Kidney (tissue), 13 donors: ENCODE measurements at regions not wholly inside any gene's neighbourhood (a gene's known extent, or its start where the extent isn't known, plus 50 kb on each side); places are given as distances from the start of the nearest gene placed in this dataset.

ENCODE experiments used
- DNase-seq, 5 donors: peaks; one replicate each; pipeline ENCODE4 v3.0.0-alpha.2; 2013 to 2020
- FAIRE-seq: peaks from 2 replicates; lab custom pipeline; 2012; peaks lifted over from hg19 to GRCh38; lab: Jason Lieb, UNC
- H3K27ac ChIP-seq, 2 donors: one replicate each; pipeline ENCODE4 v1.7.0; 2013; ENCODE audit warnings: low read depth in 2 of 2, low read length in 2 of 2, inconsistent platforms in 1 of 2
- H3K27me3 ChIP-seq: one replicate; pipeline ENCODE4 v1.7.1; 2013; ENCODE audit warnings: low read length, inconsistent platforms; ENCODE audit not compliant: control insufficient read depth, insufficient read depth
- H3K36me3 ChIP-seq, 3 donors: one replicate each; pipeline versions ENCODE4 v1.7.0 to v1.7.1; 2013; ENCODE audit warnings: low read length in 3 of 3, control low read depth in 1 of 3, inconsistent platforms in 1 of 3; ENCODE audit not compliant: insufficient read depth in 3 of 3, control insufficient read depth in 2 of 3
- H3K4me1 ChIP-seq, 3 donors: one replicate each; pipeline versions ENCODE4 v1.7.0 to v1.7.1; 2013; ENCODE audit warnings: low read length in 3 of 3, inconsistent platforms in 1 of 3, low read depth in 1 of 3; ENCODE audit not compliant: control insufficient read depth in 2 of 3, insufficient read depth in 2 of 3
- H3K4me3 ChIP-seq, 3 donors: one replicate each; pipeline versions ENCODE4 v1.7.0 to v1.8.1; 2013; ENCODE audit warnings: low read length in 3 of 3, control low read depth in 1 of 3, inconsistent platforms in 1 of 3
- H3K9ac ChIP-seq, 3 donors: one replicate each; pipeline versions ENCODE4 v1.7.0 to v1.7.1; 2013; ENCODE audit warnings: low read length in 3 of 3, control low read depth in 1 of 3, inconsistent platforms in 1 of 3
- H3K9me3 ChIP-seq, 3 donors: one replicate each; pipeline versions ENCODE4 v1.7.0 to v1.7.1; 2013; ENCODE audit warnings: low read length in 3 of 3, control low read depth in 1 of 3, inconsistent platforms in 1 of 3; ENCODE audit not compliant: control insufficient read depth in 2 of 3, insufficient read depth in 1 of 3
- intact Hi-C: fragments of 100-400 bp; cut with DNase I; formaldehyde crosslinking; loops from one replicate; pipeline ENCODE4 v1.11.1; 2022
- TF ChIP-seq, protein P1 (sequence below): IDR thresholded peaks from 3 replicates; pipeline ENCODE4 v1.5.1; 2012; ENCODE audit warnings: mild to moderate bottlenecking, moderate library complexity, borderline replicate concordance; ENCODE audit not compliant: insufficient read depth; ENCODE audit errors: extremely low read depth
- donor health status: control.
- donor health status: control.
- donor health status: control.
- donor health status: control.
- donor health status: control.
- donor health status: DM: yes; HTN: yes; CAD: no.
- donor health status: Normal renal cell carcinoma (clear cell type).

DNA sequence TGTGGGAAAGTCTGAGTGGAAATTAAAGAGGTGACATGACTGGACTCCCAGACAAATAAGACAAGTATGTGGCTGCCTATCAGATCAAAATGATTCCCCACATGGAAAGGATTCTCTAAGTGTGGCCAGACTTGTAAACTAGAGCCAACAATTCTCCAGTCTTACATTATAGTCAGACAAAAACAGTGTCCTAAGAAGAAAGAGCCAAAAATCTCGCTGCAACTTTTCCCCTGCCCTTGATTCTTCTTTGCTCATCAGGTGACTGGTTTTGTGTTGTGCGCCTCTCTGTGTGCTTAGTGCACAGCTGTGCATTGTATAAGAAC, 164.2 kb upstream of the TARS1 start:
- H3K36me3 ChIP-seq: no peaks in the 10 kb centered on the region
- FAIRE-seq (no peak), DNase-seq (no peak)
- no peak overlapping the region for H3K9ac ChIP-seq
- no peaks in the 10 kb centered on the region for H3K27me3 ChIP-seq
- no peak overlapping the region for H3K27ac ChIP-seq
- H3K4me3 ChIP-seq: no peak overlapping the region
- H3K4me1 ChIP-seq: no peaks in the 10 kb centered on the region
- intact Hi-C loops: no loop called here
- TF ChIP-seq, protein P1, sequence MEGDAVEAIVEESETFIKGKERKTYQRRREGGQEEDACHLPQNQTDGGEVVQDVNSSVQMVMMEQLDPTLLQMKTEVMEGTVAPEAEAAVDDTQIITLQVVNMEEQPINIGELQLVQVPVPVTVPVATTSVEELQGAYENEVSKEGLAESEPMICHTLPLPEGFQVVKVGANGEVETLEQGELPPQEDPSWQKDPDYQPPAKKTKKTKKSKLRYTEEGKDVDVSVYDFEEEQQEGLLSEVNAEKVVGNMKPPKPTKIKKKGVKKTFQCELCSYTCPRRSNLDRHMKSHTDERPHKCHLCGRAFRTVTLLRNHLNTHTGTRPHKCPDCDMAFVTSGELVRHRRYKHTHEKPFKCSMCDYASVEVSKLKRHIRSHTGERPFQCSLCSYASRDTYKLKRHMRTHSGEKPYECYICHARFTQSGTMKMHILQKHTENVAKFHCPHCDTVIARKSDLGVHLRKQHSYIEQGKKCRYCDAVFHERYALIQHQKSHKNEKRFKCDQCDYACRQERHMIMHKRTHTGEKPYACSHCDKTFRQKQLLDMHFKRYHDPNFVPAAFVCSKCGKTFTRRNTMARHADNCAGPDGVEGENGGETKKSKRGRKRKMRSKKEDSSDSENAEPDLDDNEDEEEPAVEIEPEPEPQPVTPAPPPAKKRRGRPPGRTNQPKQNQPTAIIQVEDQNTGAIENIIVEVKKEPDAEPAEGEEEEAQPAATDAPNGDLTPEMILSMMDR: no peak
- H3K9me3 ChIP-seq: no peaks in the 10 kb centered on the region

DNA sequence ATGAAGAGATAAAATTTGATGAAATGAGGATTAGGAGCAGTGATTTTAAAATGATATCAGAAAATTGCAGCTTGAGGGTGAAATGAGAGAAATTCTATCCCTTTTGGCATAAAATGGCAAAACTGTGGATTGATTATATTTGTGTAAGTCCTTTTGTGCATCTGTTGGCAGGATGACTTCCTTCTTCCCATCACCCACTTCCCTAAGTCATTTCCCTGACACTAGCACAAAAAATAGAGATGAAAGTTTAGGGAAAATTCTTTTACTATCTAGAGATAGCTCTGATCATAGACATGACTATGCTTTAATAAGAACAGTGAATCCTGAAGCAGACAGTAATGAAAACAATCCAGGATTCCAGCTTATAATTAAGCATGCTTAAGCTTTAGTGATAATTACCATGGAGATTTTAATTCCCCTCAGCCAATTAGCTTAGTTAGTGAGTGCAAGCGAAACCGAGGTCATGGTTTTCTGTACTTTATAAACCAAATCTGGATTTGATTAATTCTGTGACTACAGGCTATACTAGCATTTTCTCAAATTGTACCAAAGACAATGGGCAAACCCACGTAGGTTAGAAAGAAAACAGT, 163.6 kb upstream of the TARS1 start:
- Histone ChIP-seq H3K9ac (no peak overlapping the region), H3K9me3 (no peaks in the 10 kb centered on the region), H3K4me1 (no peaks in the 10 kb centered on the region), H3K36me3 (no peaks in the 10 kb centered on the region), H3K27ac (no peak overlapping the region), H3K4me3 (no peak overlapping the region), H3K27me3 (no peaks in the 10 kb centered on the region)
- TF ChIP-seq, protein P1: no peak
- DNase-seq: no peak
- no peak for FAIRE-seq
- intact Hi-C loops: no loop called here

DNA sequence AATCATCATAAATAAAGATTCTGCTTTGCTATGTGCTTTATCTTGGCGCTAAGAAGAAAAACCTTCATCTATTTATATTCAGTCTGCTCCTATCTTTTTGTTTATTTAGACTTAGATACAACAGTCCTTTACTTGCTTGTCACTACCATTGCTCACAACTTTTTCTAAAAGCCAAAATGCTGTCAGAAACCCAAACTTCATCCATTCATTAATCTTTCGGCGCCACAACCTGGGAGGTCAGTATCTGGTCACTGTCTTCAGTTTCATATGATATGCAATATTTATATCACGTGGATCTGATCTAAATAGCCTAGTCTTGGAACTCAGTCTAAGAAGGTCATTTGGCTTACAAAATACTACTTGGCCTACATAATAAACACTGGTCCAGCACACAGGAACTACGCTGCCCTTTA, 159.3 kb upstream of the TARS1 start:
- TF ChIP-seq, protein P1: no peak
- Histone ChIP-seq H3K27me3 (no peaks in the 10 kb centered on the region), H3K36me3 (no peaks in the 10 kb centered on the region), H3K9ac (no peak overlapping the region), H3K27ac (no peak overlapping the region), H3K4me3 (no peak overlapping the region), H3K9me3 (no peaks in the 10 kb centered on the region), H3K4me1 (no peaks in the 10 kb centered on the region)
- DNase-seq (no peak), FAIRE-seq (no peak)
- intact Hi-C loops: no loop called here

DNA sequence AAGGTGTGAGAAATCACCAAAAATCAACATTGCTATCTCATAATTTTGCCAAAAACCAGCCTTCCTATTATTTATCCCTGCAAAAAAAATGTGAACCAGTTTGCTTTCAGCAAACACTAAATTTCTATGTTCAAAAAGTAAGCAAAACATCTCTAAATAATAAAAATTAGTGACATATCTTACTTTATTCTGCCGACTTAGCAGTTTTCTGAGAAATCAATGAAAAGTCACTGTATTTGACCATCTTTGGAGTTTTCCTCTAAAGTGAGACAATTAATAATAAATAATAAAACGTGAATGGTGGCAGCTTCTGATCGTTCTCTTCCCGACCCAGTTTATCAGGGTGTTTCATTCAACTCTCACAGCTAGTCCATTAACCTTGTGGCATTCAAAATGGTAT, 158.6 kb upstream of the TARS1 start:
- intact Hi-C loops: no loop called here
- TF ChIP-seq, protein P1: no peak
- no peak for FAIRE-seq

More for the DNA sequence above, 158.6 kb upstream of the TARS1 start:
- H3K27me3 ChIP-seq: no peaks in the 10 kb centered on the region
- no peak overlapping the region for H3K27ac ChIP-seq
- DNase-seq: no peak
- H3K9me3 ChIP-seq: no peaks in the 10 kb centered on the region
- H3K4me3 ChIP-seq: no peak overlapping the region
- H3K4me1 ChIP-seq: no peaks in the 10 kb centered on the region
- no peak overlapping the region for H3K9ac ChIP-seq
- H3K36me3 ChIP-seq: no peaks in the 10 kb centered on the region
